HUES64 (cell line): ENCODE measurements at regions not wholly inside any gene's neighbourhood (a gene's known extent, or its start where the extent isn't known, plus 50 kb on each side); places are given as distances from the start of the nearest gene placed in this dataset.

Source experiments
- H3K27ac ChIP-seq: 2 replicates; pipeline ENCODE4 v1.7.0; 2013; ENCODE audit warnings: low read depth, low read length, inconsistent platforms
- H3K27me3 ChIP-seq: 2 replicates; pipeline ENCODE4 v1.6.1; 2013; ENCODE audit warnings: mild to moderate bottlenecking, low read length; ENCODE audit not compliant: insufficient read depth
- H3K36me3 ChIP-seq: 2 replicates; pipeline ENCODE4 v1.6.1; 2013; ENCODE audit warnings: mild to moderate bottlenecking, low read length; ENCODE audit not compliant: insufficient read depth
- H3K4me1 ChIP-seq: 2 replicates; pipeline ENCODE4 v1.6.1; 2013; ENCODE audit warnings: mild to moderate bottlenecking, low read length, moderate library complexity; ENCODE audit not compliant: insufficient read depth
- H3K4me3 ChIP-seq: 2 replicates; pipeline ENCODE4 v1.5.1; 2013; ENCODE audit warnings: mild to moderate bottlenecking, low read length, moderate library complexity
- H3K9ac ChIP-seq: 2 replicates; pipeline ENCODE4 v1.6.1; 2013; ENCODE audit warnings: mild to moderate bottlenecking, low read depth, low read length
- H3K9me3 ChIP-seq: 2 replicates; pipeline ENCODE4 v1.6.1; 2013; ENCODE audit warnings: low read depth, low read length; ENCODE audit not compliant: insufficient read depth
- WGBS: fragments of 150-250, 120-280 bp; methylation state at CpG from one replicate; pipeline ENCODE4 v1.1.7; 2013; ENCODE audit warnings: missing lambda C conversion rate; 5-methylcytosine and 5-hydroxymethylcytosine counted together

DNA sequence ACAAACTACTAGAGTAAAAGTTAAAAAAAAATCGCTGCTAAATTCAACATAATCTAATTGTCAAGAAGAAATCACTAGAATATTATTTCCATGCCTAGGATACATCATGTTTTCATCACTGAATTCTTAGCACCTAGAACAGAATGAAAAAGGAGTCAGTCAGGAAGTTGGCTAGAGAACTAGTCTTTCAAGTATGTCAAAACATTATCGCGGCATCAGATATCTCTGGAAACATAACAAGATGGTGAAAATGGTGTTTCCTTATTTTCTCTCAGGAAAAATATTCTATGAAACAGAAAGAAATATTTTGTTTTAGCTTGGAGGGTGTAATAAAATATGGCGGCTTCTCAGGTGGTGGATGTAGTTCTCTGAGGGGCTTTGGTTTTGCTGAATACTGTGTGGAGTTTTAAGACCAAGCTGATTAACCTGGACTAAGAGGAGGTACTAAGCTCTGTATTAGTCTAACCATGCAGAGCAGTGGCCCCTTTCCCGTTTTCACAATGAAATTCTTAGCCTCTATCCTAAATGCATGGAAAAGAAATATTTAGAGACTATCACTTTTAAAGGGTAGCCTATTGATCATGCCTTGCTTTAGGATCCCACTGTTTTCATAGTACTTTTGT lies 205.6 kb downstream of the MDFIC start:
- H3K27ac ChIP-seq, result no peak overlapping the region
- WGBS, result 94% methylated on average over 5 of the region's 5 CpGs
- no peaks in the 10 kb centered on the region for H3K9me3 ChIP-seq
- H3K9ac ChIP-seq, result no peak overlapping the region
- H3K27me3 ChIP-seq, result no peaks in the 10 kb centered on the region
- H3K4me3 ChIP-seq, result no peak overlapping the region
- no peaks in the 10 kb centered on the region for H3K36me3 ChIP-seq
- no peaks in the 10 kb centered on the region for H3K4me1 ChIP-seq

DNA sequence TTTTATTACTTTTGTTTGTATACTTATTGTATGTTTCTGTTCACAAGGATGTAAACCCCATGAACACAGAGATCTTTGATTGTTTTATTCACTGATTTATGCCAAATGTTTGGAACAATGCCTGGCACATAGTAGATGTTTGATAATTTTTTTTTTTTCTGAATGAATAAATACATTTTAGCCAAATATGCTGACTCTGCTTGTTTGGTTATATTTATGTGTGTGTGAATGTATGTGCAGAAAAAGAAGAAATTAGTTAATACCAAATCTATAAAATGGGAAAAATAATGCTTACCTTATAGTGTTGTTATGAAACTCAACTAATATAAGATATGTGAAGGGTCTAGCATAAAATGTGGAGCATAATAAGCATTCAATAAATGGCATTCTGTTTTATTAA lies 203.9 kb downstream of the MDFIC start:
- Histone ChIP-seq H3K9ac (no peak overlapping the region), H3K9me3 (no peaks in the 10 kb centered on the region), H3K36me3 (no peaks in the 10 kb centered on the region), H3K4me3 (no peak overlapping the region), H3K27ac (no peak overlapping the region), H3K27me3 (no peaks in the 10 kb centered on the region), H3K4me1 (no peaks in the 10 kb centered on the region)

- H3K9me3 ChIP-seq, result no peaks in the 10 kb centered on the region
- no peaks in the 10 kb centered on the region for H3K36me3 ChIP-seq
- H3K27ac ChIP-seq, result no peak overlapping the region
- H3K27me3 ChIP-seq, result no peaks in the 10 kb centered on the region
- no peak overlapping the region for H3K9ac ChIP-seq
- H3K4me1 ChIP-seq, result no peaks in the 10 kb centered on the region
- WGBS, result 97% methylated on average over 3 of the region's 3 CpGs
- no peak overlapping the region for H3K4me3 ChIP-seq
These were observed 203.4 kb downstream of the MDFIC start for GRCh38 chr7:115125312-115125711.

- H3K36me3 ChIP-seq, result no peaks in the 10 kb centered on the region
- no peak overlapping the region for H3K9ac ChIP-seq
- H3K9me3 ChIP-seq, result no peaks in the 10 kb centered on the region
- no peak overlapping the region for H3K27ac ChIP-seq
- no peaks in the 10 kb centered on the region for H3K27me3 ChIP-seq
- no peak overlapping the region for H3K4me3 ChIP-seq
- H3K4me1 ChIP-seq, result no peaks in the 10 kb centered on the region
These were observed 202.6 kb downstream of the MDFIC start for GRCh38 chr7:115124409-115124939.

- no peaks in the 10 kb centered on the region for H3K27me3 ChIP-seq
- WGBS, result 98% methylated on average over 2 of the region's 2 CpGs
- no peak overlapping the region for H3K4me3 ChIP-seq
- H3K9me3 ChIP-seq, result 0 out of 2 replicates have a peak, but pooled peaks cover 3% of the 10 kb centered on the region
- H3K36me3 ChIP-seq, result no peaks in the 10 kb centered on the region
- no peak overlapping the region for H3K27ac ChIP-seq
- H3K4me1 ChIP-seq, result no peaks in the 10 kb centered on the region
- H3K9ac ChIP-seq, result no peak overlapping the region
These were observed 201.5 kb downstream of the MDFIC start for GRCh38 chr7:115123441-115123840.

DNA sequence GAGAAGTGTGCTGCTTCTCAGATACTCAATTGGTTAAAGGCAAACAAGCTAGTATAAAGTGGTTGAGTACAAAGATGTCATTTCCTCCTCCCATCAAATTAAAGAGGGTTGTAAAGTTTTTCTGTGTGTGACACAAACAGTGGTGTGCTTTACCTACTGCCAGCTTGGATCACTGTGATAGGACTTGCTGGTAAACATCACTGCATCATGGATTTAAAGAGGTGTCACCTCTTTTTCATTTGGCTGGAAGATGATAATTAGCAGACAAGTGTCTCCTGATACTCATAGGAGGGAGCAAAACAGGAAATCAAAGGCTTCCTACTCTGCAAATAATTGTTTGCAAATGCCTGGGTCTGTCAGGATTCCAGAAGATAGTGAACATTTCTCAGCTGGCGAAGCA lies 200.5 kb downstream of the MDFIC start:
- H3K9me3 ChIP-seq, result 0 out of 2 replicates have a peak, but pooled peaks cover 3% of the 10 kb centered on the region
- H3K27ac ChIP-seq, result no peak overlapping the region
- no peak overlapping the region for H3K9ac ChIP-seq
- no peaks in the 10 kb centered on the region for H3K27me3 ChIP-seq
- no peaks in the 10 kb centered on the region for H3K36me3 ChIP-seq
- no peaks in the 10 kb centered on the region for H3K4me1 ChIP-seq
- no peak overlapping the region for H3K4me3 ChIP-seq
- 69% methylated on average over 1 of the region's 1 CpG for WGBS

- Histone ChIP-seq H3K27ac (no peak overlapping the region), H3K4me3 (no peak overlapping the region), H3K36me3 (no peaks in the 10 kb centered on the region), H3K27me3 (no peaks in the 10 kb centered on the region), H3K9me3 (0 out of 2 replicates have a peak, but pooled peaks cover 3% of the 10 kb centered on the region), H3K9ac (no peak overlapping the region), H3K4me1 (no peaks in the 10 kb centered on the region)
- WGBS, result 70% methylated on average over 2 of the region's 2 CpGs
These were observed 195.9 kb downstream of the MDFIC start for GRCh38 chr7:115117748-115118147.

DNA sequence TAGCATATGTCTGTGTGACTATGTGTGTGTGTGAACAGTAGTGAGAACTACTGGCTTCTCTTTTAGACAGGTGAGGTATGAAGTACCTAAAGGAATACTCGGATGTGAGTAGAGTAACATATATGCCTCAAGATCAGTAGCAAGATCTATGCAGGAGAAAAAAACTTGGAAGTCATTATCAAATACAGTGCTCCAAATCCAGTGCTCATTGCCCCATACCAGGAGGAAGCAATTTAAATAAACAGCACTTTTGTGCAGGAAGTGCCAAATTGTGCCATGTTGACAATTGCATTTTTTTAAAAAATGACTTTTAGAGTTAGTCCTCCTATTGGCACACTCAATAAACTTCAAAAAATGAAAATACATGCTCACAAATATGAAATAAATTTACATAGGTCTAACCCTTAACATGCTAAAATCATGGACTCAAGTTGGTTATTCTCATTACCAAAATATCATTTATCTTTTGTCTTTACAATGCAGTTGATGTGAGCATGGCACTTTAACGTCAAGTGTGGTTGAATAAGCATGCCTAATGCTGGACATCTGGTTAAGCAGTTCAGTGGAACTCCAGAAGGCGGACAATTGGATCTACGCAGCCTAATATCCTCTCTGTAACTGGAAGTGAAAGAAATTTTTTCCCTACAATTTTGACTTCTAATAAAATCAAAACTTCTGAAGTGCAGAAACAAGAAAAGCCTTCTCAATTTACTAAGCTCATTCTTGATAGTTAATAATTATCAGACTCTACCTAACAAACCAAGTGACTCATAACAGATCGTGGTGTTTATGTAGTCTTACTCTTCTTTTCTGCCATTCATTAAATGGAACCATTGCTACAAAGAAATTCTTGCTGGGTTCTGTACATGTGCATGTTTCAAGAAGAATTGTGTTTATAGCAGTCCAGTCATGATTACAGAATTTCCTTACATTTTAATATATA lies 195.2 kb downstream of the MDFIC start:
- WGBS, result 97% methylated on average over 5 of the region's 5 CpGs
- Histone ChIP-seq H3K36me3 (no peaks in the 10 kb centered on the region), H3K9ac (no peak overlapping the region), H3K9me3 (0 out of 2 replicates have a peak, but pooled peaks cover 3% of the 10 kb centered on the region), H3K4me3 (no peak overlapping the region), H3K27me3 (no peaks in the 10 kb centered on the region), H3K4me1 (no peaks in the 10 kb centered on the region), H3K27ac (no peak overlapping the region)

DNA sequence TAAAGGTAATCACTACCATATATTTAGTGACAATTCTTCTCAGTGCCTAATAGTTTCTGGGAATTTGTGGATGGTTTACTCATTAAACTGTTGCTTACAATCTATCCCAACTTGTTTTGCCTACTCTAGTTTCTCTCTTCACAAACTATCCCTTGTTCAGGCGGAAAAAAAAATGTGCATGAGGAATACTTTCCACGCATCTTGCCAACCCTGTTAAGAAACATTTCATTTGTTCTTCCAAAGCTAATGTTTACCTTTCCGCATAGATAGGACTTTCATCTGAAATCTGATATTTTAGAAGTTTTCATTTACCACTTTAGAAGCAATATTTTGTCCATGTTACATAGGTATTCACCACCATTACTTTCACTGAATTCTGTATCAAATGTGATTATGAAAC lies 191.9 kb downstream of the MDFIC start:
- WGBS, result 98% methylated on average over 3 of the region's 3 CpGs

GRCh38 chr7:115113131-115113530 lies 191.2 kb downstream of the MDFIC start:
- Histone ChIP-seq H3K4me1 (no peaks in the 10 kb centered on the region), H3K9me3 (no peaks in the 10 kb centered on the region), H3K27me3 (no peaks in the 10 kb centered on the region), H3K27ac (no peak overlapping the region), H3K4me3 (no peak overlapping the region), H3K9ac (no peak overlapping the region), H3K36me3 (no peaks in the 10 kb centered on the region)
- 94% methylated on average over 2 of the region's 3 CpGs for WGBS

More for the DNA sequence above, 191.9 kb downstream of the MDFIC start:
- Histone ChIP-seq H3K9ac (no peak overlapping the region), H3K27ac (no peak overlapping the region), H3K4me1 (no peaks in the 10 kb centered on the region), H3K9me3 (0 out of 2 replicates have a peak, but pooled peaks cover 2% of the 10 kb centered on the region), H3K4me3 (no peak overlapping the region), H3K27me3 (no peaks in the 10 kb centered on the region), H3K36me3 (no peaks in the 10 kb centered on the region)

DNA sequence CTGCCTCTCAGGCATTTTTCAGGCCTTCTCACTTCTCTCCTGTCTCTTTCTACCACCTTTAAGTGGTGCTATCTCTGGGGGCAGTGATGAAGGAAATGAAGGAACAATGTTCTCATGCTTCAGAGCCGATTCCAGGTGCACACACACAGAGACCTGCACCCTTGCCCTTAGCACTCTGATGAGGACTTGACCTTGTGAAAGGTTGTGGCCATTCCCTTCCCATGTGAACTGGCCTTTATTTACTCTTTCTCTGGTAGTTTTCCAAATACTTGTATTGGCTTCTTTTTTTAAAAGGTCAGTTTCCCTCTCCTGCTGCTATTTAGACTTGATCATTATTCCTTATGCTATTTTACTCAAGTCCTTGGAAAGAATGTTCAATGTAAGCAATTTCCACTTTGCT lies 188.6 kb downstream of the MDFIC start:
- H3K36me3 ChIP-seq, result no peaks in the 10 kb centered on the region
- no peaks in the 10 kb centered on the region for H3K4me1 ChIP-seq
- H3K27me3 ChIP-seq, result no peaks in the 10 kb centered on the region
- no peaks in the 10 kb centered on the region for H3K9me3 ChIP-seq
- WGBS, result 91% methylated on average over 1 of the region's 1 CpG
- no peak overlapping the region for H3K9ac ChIP-seq
- no peak overlapping the region for H3K4me3 ChIP-seq
- H3K27ac ChIP-seq, result no peak overlapping the region
